ENCODE measurements at regions not wholly inside any gene's neighbourhood (a gene's known extent, or its start where the extent isn't known, plus 50 kb on each side); places are given as distances from the start of the nearest gene placed in this dataset.

- TF ChIP-seq BCL3 (IDR thresholded peaks at IDR 0.05; ENCODE audit: borderline replicate concordance, insufficient read depth, low read depth, low read length, poor library complexity, severe bottlenecking) = no peak
- no peak for TF ChIP-seq NFXL1 (IDR thresholded peaks at IDR 0.05; ENCODE audit: borderline replicate concordance)
- no peak for TF ChIP-seq RAD51 (IDR thresholded peaks at IDR 0.05)
- no peak for TF ChIP-seq PBX3 (IDR thresholded peaks at IDR 0.05; ENCODE audit: insufficient replicate concordance, low read depth, low read length)
- no peak for TF ChIP-seq POLR2A (IDR thresholded peaks at IDR 0.05; ENCODE audit: low read depth, low read length)
- no peak for TF ChIP-seq BCL11A (IDR thresholded peaks at IDR 0.05; ENCODE audit: low read depth, low read length)
- no peak for TF ChIP-seq IRF5 (IDR thresholded peaks at IDR 0.05; ENCODE audit: borderline replicate concordance)
- no peak for TF ChIP-seq SUZ12 (IDR thresholded peaks at IDR 0.05; ENCODE audit: unreplicated experiment)
- TF ChIP-seq NR2C1 (IDR thresholded peaks at IDR 0.05) = no peak
- no peak for TF ChIP-seq SP1 (IDR thresholded peaks at IDR 0.05; ENCODE audit: low read depth, low read length)
- TF ChIP-seq TAF1 (IDR thresholded peaks at IDR 0.05; ENCODE audit: borderline replicate concordance, low read depth, low read length) = no peak
- no peak for TF ChIP-seq CBX3 (IDR thresholded peaks at IDR 0.05; ENCODE audit: borderline replicate concordance, low read depth)
- TF ChIP-seq EGR1 (IDR thresholded peaks at IDR 0.05; ENCODE audit: borderline replicate concordance in 1 of 2, low read depth in 2 of 2, low read length in 2 of 2) = no peak
These were observed 121.3 kb upstream of the ZNF717 start (continued) for GRCh38 chr3:75906555-75907112.
